NCI-H446 treated with DMSO at 0.1 percent for 48 hours (cell line): ENCODE measurements at regions not wholly inside any gene's neighbourhood (a gene's known extent, or its start where the extent isn't known, plus 50 kb on each side); places are given as distances from the start of the nearest gene placed in this dataset.
"Not testable (repeated sequence)": the region's sequence is repeated elsewhere in the genome, so short reads cannot be mapped to it uniquely, and the experiment has no call there.

Experiments used
- DNase-seq: peaks from one replicate; lab custom pipeline; 2025; lab: John Stamatoyannopoulos, UW

- DNase-seq, result no peak
These were observed 588.9 kb upstream of the TMEFF2 start for GRCh38 chr2:192783643-192784042.

DNA sequence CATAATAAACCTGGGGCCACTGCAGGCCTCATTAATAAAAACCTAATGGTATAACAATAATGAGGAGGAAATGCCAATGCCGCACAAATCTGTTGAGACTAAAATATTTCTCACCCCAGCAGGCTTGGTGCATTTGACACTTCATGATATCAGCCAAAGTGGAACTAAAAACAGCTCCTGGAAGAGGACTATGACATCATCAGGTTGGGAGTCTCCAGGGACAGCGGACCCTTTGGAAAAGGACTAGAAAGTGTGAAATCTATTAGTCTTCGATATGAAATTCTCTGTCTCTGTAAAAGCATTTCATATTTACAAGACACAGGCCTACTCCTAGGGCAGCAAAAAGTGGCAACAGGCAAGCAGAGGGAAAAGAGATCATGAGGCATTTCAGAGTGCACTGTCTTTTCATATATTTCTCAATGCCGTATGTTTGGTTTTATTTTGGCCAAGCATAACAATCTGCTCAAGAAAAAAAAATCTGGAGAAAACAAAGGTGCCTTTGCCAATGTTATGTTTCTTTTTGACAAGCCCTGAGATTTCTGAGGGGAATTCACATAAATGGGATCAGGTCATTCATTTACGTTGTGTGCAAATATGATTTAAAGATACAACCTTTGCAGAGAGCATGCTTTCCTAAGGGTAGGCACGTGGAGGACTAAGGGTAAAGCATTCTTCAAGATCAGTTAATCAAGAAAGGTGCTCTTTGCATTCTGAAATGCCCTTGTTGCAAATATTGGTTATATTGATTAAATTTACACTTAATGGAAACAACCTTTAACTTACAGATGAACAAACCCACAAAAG is 580.9 kb upstream of the TMEFF2 start:
- DNase-seq, result no peak

- no peak for DNase-seq
These were observed 580.3 kb upstream of the TMEFF2 start for GRCh38 chr2:192775011-192775410.

DNA sequence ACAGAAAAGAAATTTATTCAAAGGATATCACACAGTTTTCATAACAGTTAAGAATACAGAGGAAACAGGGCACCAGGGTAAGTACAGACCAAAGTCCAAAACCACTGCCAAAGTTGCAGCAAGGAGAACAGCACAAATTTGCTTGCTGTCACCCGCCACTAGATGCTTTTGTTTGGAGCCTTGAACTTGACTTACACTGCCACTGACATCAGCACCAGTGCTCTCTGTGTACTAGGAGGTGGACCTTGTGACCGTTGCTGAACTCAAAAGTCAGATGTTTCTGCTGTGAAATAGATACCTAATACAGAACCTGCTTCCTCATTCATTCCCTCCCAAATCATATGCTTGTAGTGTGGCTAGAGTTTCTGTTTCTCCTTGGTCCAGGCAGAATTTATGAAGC is 578.3 kb upstream of the TMEFF2 start:
- DNase-seq, result no peak

DNA sequence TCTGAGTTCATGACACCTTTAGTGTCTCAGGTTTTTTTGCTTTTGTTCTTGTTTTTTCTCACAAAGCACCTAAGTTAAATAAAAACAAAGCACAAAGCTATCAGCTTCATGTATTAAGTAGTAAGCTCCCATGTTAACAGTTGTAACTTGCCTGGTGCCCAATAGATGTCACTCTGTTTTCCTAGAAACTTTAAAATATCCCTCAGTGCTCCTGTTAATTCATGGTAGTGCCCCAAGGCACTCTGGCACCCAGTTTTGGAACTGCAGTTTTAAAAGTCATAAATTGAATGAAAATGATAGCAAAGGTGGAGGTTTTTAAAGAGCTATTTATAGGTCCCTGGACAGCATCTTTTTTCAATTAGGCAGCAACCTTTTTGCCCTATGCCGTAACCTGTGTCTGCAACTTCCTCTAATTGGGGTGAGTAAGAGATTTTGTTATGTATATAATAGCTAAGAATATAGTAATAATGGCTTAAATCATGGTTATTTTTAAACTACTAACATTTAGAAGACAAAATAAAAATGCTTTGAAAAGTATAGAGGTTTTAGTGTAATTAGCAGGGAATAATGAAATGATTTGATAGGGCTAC is 555.0 kb upstream of the TMEFF2 start:
- peak; percentile 3 for DNase-seq

DNA sequence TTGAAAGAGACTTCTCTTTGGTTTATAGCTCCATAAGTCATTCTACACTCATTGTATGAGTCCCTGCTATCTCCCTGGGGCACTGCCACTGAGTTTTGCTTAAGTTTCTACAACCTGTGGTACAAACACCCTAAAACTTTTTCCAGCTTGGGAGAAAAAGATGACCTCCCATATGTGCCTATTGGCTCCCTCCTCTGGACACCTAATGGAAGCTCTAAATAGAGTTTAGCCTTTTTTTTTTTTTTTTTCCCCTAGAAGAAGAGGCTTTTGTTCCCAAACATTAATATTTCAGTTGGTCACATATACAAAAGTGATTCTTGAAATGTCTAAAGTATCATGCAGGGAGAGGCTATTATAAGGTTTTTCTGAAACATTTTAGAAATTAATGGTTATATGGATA is 547.2 kb upstream of the TMEFF2 start:
- DNase-seq, result no peak

DNA sequence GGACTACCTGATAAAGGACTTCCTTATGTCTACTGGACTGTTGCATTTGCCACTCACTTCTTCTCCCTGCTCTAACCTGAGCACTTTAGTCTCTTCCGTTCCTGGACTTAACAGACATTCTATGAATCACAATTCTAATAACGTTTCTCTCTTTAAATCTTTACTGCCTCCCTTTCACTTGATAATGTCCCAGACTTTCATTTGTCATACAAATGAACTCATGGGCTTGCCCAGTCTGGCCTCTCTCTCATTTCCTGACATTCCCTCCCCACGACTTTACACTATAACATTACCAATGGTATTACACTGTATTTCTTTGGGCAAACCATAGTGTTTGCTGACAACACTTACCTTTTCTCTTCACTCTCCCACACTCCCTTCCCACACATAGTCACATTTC is 540.7 kb upstream of the TMEFF2 start:
- DNase-seq, result no peak

DNA sequence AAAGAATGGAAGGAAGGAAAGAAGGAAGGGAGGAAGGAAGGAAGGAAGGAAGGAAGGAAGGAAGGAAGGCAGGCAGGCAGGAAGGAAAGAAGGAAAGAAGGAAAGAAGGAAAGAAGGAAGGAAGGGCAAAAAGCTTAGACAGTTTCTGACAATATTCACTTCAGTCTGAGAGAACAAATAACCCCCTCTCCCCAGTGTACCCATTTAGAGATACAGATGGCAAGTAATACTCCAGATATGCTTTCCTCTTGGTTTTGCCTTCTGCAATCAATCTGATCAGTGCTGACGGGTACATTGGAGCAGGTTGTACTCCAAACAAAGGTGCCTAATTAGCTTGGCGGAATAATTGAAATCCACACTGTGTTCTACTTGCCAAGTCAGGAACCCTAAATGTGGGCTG is 534.6 kb upstream of the TMEFF2 start:
- DNase-seq, result no peak

GRCh38 chr2:192725991-192726390 is 531.3 kb upstream of the TMEFF2 start:
- DNase-seq, result no peak

- no peak for DNase-seq
These were observed 524.9 kb upstream of the TMEFF2 start for GRCh38 chr2:192719629-192720028.

GRCh38 chr2:192718340-192718739 is 523.6 kb upstream of the TMEFF2 start:
- DNase-seq, result no peak

DNA sequence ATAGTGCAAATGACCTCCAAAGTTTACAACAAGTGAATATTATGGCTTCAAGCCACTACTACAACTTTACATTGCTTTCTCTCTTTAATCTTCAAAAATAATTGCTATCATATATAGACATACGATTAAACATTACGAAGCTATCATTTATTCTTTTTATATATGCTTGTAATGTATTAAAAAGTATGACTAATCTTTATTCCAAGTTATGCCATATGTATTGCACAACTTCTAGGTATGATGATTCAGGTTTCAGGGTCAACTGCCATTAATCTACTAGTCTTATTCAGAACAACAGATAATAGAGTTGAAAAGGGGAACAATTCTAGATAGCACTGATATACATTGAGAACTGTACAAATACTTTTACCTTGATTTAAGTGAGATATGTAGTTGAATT is 506.2 kb upstream of the TMEFF2 start:
- no peak for DNase-seq

DNA sequence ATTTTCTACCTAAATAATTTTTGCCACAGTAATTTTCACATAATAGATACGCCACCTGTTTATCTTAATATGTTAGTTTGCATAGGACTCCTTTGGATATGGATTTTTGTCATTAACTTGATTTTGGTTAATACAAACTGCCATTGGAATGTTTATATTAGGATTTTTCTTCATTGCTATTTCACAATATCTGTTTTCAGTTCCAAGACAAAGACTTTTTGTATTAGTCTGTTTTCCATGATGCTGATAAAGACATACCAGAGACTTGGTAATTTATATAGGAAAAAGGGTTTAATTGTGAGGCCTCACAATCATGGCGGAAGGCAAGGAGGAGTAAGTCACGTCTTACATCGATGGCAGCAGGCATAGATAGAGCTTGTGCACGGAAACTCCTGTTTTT is 503.1 kb upstream of the TMEFF2 start:
- DNase-seq, result no peak

DNA sequence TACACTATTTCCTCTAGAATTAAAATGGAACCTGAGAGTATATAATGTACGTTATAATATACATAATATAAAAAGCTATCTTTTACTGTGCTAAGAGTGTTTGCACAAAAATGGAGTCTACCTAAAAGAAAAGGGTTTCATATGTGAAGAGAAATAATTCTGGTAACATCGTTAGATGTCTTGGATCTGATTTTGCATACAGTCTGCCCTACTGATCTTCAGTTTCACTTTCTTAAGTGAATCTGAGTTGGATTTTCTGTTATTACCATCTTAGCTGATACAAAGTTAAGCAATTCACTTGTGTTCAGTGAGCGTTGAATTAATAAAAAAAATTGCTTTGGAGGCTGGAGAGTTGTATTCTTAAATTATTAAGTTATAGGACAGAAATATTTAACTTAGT is 502.1 kb upstream of the TMEFF2 start:
- DNase-seq, result no peak

GRCh38 chr2:192687015-192687414 is 492.3 kb upstream of the TMEFF2 start:
- no peak for DNase-seq

DNA sequence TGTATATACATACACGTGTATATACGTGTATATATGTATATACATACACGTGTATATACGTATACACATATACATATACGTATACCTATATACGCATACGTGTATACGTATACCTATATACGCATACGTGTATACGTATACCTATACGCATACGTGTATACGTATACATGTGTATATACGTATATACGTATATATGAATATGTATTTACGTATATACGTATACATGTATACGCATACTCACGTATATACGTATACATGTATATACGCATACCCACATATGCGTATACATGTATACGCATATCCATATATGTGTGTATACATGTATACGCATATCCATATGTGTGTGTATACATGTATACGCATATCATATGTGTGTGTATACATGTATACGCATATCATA is 487.8 kb upstream of the TMEFF2 start:
- not testable (repeated sequence) for DNase-seq

DNA sequence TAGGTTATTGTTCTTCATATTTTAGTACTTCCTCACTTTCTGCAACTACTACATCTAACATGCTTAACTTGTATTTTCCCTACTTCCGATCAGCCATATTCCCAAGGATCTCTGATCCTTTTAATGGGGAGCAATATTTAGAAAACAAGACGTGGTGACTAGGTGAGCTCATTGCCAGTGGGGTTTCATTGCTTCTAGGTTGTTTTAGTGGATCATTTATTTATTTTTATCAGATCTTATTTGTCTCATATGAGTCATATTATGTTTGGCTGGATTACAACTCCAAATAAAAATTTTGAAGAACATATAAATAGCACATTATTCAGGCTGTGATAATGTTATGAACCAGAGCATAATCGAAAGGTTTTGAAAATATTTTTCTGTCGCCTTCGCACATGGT is 480.9 kb upstream of the TMEFF2 start:
- DNase-seq, result no peak

DNA sequence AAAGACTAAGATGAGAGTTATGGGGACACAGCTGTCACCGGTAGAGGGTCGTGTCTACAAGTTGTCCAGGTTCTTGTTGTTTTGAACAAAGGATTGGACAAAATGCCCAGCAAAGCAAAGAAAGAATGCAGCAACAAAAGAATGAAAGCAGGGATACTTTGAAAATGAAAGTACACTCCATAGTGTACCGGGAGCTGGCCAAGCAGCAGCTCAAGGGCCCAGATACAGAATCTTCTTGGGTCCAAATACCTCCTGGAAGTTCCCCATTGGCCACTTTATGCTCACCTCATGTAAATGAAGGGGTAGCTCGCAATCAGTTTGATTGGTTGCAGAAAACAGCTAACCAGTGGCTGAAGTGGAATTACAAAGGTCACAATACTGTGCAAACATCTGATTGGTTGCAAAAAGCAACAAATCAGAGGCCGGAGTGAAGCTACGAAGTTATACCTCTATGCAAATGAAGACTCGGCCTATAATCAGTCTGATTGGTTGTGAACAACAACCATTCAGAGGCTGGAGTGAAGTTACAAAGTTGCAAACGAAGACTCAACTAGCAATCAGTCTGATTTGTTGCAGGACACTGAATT is 474.9 kb upstream of the TMEFF2 start:
- no peak for DNase-seq

DNA sequence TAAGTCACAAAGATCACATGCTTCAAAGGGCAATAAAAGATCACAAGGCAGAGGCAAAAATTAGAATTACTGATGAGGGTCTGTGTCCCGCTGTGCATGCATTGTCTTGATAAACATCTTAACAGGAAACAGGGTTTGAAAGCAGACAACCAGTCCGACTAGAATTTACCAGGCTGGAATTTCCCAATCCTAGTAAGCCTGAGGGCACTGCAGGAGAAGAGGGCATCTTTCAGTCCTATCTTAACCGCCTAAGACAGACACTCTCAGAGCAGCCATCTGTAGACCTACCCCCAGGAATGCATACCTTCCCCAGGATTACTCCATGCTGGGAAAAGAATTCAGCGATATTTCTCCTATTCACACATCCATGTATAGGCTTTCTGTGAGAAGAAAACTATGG is 465.8 kb upstream of the TMEFF2 start:
- not testable (repeated sequence) for DNase-seq

GRCh38 chr2:192657362-192657761 is 462.6 kb upstream of the TMEFF2 start:
- DNase-seq, result no peak

- no peak for DNase-seq
These were observed 461.2 kb upstream of the TMEFF2 start for GRCh38 chr2:192655916-192656315.

DNA sequence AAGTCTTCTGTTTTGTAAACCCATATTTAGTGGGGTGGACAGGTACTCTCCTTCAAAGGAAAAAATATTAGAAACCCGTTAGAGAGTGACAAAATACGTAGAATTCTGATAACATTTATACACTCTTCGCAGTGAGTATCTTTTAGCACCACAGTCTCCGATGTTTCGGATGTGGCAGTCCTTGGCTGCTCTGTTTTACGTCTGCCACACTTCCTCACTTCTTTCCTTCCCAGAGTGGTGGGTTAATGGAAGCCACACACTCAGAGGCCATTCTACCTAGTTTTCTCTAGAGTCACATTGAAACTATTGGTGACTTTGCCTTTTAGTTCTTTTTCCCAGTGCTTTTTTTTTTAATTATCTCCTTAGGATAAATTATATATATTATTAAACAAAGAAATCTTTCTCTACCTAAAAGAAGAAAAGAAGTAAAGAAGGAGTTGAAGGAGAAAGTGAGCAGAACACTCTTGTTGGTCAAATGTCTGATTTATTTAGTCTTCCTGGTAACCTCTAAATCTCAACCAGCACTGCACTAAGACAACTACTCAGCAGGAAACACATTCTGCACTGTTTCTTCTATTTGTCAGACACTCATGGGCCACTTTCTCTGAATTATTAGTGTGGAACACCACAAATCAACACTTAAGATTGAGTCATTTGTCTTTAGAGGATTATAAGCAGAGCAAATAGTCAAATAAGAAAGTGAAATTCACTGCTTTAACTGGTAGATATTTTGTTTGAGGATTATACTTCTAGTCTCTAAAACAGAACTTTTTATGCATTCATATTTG is 451.3 kb upstream of the TMEFF2 start:
- DNase-seq, result no peak

- no peak for DNase-seq
These were observed 439.8 kb upstream of the TMEFF2 start for GRCh38 chr2:192634557-192634956.
